ENCODE measurements at regions not wholly inside any gene's neighbourhood (a gene's known extent, or its start where the extent isn't known, plus 50 kb on each side); places are given as distances from the start of the nearest gene placed in this dataset.

DNA sequence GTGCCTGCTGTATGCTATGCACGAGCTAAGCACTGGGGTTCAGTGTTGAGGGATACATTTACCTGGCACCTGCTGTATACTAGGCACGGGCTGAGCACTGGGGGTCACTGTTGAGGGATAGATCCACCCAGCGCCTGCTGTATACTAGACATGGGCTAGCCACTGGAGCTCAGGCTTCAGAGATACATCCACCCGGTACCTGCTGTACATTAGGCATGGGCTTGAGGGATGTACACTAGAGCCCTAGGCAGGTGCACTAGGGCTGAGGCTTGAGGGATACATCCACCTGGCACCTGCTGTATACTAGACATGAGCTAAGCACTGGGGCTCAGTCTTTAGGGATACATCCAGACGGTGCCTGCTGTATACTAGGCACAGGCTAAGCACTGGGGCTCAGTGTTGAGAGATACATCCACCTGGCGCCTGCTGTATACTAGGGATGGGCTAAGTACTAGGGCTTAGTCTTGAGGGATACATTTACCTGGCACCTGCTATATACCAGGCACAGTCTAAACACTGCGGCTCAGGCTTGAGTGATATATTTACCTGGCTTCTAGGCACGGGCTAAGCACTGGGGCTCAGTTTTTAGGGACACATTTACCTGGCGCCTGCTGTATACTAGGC, 92.7 kb downstream of the ADRA2C start:
- no peaks in the 10 kb centered on the region for H3K9me3 Mint-ChIP-seq
- TF ChIP-seq, protein P1, sequence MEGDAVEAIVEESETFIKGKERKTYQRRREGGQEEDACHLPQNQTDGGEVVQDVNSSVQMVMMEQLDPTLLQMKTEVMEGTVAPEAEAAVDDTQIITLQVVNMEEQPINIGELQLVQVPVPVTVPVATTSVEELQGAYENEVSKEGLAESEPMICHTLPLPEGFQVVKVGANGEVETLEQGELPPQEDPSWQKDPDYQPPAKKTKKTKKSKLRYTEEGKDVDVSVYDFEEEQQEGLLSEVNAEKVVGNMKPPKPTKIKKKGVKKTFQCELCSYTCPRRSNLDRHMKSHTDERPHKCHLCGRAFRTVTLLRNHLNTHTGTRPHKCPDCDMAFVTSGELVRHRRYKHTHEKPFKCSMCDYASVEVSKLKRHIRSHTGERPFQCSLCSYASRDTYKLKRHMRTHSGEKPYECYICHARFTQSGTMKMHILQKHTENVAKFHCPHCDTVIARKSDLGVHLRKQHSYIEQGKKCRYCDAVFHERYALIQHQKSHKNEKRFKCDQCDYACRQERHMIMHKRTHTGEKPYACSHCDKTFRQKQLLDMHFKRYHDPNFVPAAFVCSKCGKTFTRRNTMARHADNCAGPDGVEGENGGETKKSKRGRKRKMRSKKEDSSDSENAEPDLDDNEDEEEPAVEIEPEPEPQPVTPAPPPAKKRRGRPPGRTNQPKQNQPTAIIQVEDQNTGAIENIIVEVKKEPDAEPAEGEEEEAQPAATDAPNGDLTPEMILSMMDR (IDR thresholded peaks at IDR 0.05): no peak
- H3K27ac Mint-ChIP-seq: no peak overlapping the region
- Histone ChIP-seq H3K27me3 (ENCODE audit: control insufficient read depth, insufficient read depth, low read length) (peaks cover 11% of the 10 kb centered on the region), H3K4me1 (ENCODE audit: control insufficient read depth, insufficient read depth, low read length) (no peaks in the 10 kb centered on the region), H3K9me3 (ENCODE audit: control insufficient read depth, insufficient read depth, low read length) (no peaks in the 10 kb centered on the region), H3K4me3 (ENCODE audit: low read length) (no peak overlapping the region), H3K36me3 (ENCODE audit: control insufficient read depth, insufficient read depth, low read length) (no peaks in the 10 kb centered on the region), H3K27ac (ENCODE audit: low read length) (no peak overlapping the region)
- H3K27me3 Mint-ChIP-seq (ENCODE audit: low read depth in 2 of 2): peaks cover 17 to 32% of the 10 kb centered on the region in 2 donors
- DNase-seq (no peak), ATAC-seq (no peak)
- H3K4me3 Mint-ChIP-seq: no peak overlapping the region
- intact Hi-C loops (cut with micrococcal nuclease): no loop called here
- no peaks in the 10 kb centered on the region for H3K4me1 Mint-ChIP-seq
- WGBS (ENCODE audit: insufficient coverage): 89% methylated on average over 9 of the region's 9 CpGs
- no peaks in the 10 kb centered on the region for H3K36me3 Mint-ChIP-seq

DNA sequence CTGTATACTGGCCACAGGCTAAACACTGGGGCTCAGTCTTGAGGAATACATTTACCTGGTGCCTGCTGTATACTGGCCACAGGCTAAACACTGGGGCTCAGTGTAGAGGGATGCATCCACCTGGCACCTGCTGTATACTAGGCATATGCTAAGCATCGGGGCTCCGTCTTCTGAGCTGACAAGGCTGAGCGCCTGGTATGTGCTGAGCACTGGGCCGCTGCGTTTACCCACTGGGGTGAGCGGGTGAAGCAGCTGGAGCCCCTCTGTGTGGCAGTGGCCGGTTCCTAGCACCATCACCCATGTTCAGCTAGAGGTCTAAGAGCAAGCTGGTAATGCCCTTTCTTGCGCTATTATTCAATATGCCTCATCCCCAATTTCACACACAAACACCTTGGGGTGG, 93.4 kb downstream of the ADRA2C start:
- no peaks in the 10 kb centered on the region for H3K4me1 ChIP-seq (ENCODE audit: control insufficient read depth, insufficient read depth, low read length)
- H3K9me3 Mint-ChIP-seq: no peaks in the 10 kb centered on the region
- no peaks in the 10 kb centered on the region for H3K9me3 ChIP-seq (ENCODE audit: control insufficient read depth, insufficient read depth, low read length)
- no peaks in the 10 kb centered on the region for H3K36me3 ChIP-seq (ENCODE audit: control insufficient read depth, insufficient read depth, low read length)
- no peak overlapping the region for H3K27ac ChIP-seq (ENCODE audit: low read length)
- ATAC-seq (no peak), DNase-seq (no peak)
- intact Hi-C loops (cut with micrococcal nuclease): no loop called here
- peaks cover 10 to 27% of the 10 kb centered on the region in 2 donors for H3K27me3 Mint-ChIP-seq (ENCODE audit: low read depth in 2 of 2)
- no peak overlapping the region for H3K27ac Mint-ChIP-seq
- peaks cover 11% of the 10 kb centered on the region for H3K27me3 ChIP-seq (ENCODE audit: control insufficient read depth, insufficient read depth, low read length)
- no peak overlapping the region for H3K4me3 Mint-ChIP-seq
- no peaks in the 10 kb centered on the region for H3K36me3 Mint-ChIP-seq
- WGBS (ENCODE audit: insufficient coverage): 82% methylated on average over 8 of the region's 8 CpGs
- H3K4me3 ChIP-seq (ENCODE audit: low read length): no peak overlapping the region
- TF ChIP-seq, protein P1 (IDR thresholded peaks at IDR 0.05): no peak
- no peaks in the 10 kb centered on the region for H3K4me1 Mint-ChIP-seq

DNA sequence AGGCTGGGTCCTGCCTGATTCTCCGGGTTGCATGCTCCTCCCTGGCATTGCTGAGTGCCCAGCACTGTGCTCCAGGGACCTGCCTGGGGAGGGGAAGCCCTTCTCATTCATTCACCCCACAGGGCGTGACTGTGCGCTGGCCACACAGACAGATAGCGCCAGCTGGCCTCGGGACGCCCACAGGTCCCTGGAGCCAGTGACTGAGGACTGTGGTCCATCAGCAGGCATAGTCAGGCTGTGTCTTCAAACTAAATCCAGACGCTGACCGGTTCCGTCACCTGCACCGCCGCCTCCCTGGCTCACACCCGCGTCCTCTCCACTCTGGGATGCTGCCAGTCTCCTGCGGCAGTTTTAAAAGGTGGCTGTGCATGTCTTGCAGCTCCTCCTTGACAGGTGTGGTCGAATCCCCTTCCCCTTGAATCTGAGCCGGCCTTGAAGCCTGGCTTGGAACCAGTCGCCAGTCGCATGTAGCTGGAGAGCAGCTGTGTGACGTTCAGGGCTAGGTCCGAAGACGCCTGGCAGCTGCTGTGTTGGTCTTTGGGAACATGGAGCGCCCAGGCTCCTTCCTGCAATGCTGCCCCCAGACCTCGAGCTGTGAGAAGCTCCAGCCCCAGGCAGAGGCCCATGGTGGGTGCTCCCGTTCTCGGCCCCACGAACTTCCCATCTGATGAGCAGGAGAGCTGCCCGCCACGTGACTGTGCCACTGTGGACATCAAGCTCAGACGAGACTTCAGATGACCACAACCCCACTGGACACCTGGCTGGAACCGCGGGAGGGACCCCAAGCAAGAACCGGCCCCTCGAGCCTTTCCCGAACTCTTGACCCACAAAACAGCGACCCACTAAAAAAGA, 94.1 kb downstream of the ADRA2C start:
- Mint-ChIP-seq H3K9me3 (no peaks in the 10 kb centered on the region), H3K4me3 (no peak overlapping the region), H3K27me3 (ENCODE audit: low read depth in 2 of 2) (peaks cover 8 to 27% of the 10 kb centered on the region in 2 donors), H3K36me3 (no peaks in the 10 kb centered on the region), H3K27ac (no peak overlapping the region), H3K4me1 (no peaks in the 10 kb centered on the region)
- Histone ChIP-seq H3K4me3 (ENCODE audit: low read length) (no peak overlapping the region), H3K27ac (ENCODE audit: low read length) (no peak overlapping the region), H3K4me1 (ENCODE audit: control insufficient read depth, insufficient read depth, low read length) (no peaks in the 10 kb centered on the region), H3K27me3 (ENCODE audit: control insufficient read depth, insufficient read depth, low read length) (peaks cover 7% of the 10 kb centered on the region), H3K9me3 (ENCODE audit: control insufficient read depth, insufficient read depth, low read length) (no peaks in the 10 kb centered on the region), H3K36me3 (ENCODE audit: control insufficient read depth, insufficient read depth, low read length) (no peaks in the 10 kb centered on the region)
- intact Hi-C loops (cut with micrococcal nuclease): no loop called here
- WGBS (ENCODE audit: insufficient coverage): 86% methylated on average over 34 of the region's 35 CpGs
- no peak for ATAC-seq
- DNase-seq: no peak
- TF ChIP-seq, protein P1 (IDR thresholded peaks at IDR 0.05): no peak
